Activated T-helper 2 cell treated with anti-CD3 and anti-CD28 coated beads, Interferon-gamma antibody, Interleukin-2, Interleukin-4, amounts not matched to agents 10 μg/mL and 5 μg/mL and 100 μg/mL, durations not matched to agents 14 hours and 24 hours and 36 hours (primary cell): ENCODE measurements at regions not wholly inside any gene's neighbourhood (a gene's known extent, or its start where the extent isn't known, plus 50 kb on each side); places are given as distances from the start of the nearest gene placed in this dataset.
A peak's percentile ranks its signal among the peaks of the same experiment; 100 is the strongest.

ENCODE experiments used
- DNase-seq: peaks from one replicate; pipeline ENCODE4 v3.0.0; 2021; ENCODE audit warnings: low spot score
- H3K27ac Mint-ChIP-seq: one replicate; pipeline ENCODE4 v1.8.0; 2021; ENCODE audit warnings: mixed read lengths
- H3K27me3 Mint-ChIP-seq: one replicate; pipeline ENCODE4 v1.8.0; 2021; ENCODE audit warnings: low read depth, mixed read lengths
- H3K36me3 Mint-ChIP-seq: one replicate; pipeline ENCODE4 v1.8.0; 2021; ENCODE audit warnings: low read depth, mixed read lengths
- H3K4me1 Mint-ChIP-seq: one replicate; pipeline ENCODE4 v1.8.0; 2021; ENCODE audit warnings: low read depth, mixed read lengths
- H3K4me3 Mint-ChIP-seq: one replicate; pipeline ENCODE4 v1.8.0; 2021; ENCODE audit warnings: low read depth, mild to moderate bottlenecking, moderate library complexity, mixed read lengths
- H3K9me3 Mint-ChIP-seq: one replicate; pipeline ENCODE4 v1.8.0; 2021; ENCODE audit warnings: mixed read lengths
- intact Hi-C: fragments of 100-400 bp; cut with micrococcal nuclease; formaldehyde crosslinking; loops from one replicate; pipeline ENCODE4 v1.15.1; 2023

DNA sequence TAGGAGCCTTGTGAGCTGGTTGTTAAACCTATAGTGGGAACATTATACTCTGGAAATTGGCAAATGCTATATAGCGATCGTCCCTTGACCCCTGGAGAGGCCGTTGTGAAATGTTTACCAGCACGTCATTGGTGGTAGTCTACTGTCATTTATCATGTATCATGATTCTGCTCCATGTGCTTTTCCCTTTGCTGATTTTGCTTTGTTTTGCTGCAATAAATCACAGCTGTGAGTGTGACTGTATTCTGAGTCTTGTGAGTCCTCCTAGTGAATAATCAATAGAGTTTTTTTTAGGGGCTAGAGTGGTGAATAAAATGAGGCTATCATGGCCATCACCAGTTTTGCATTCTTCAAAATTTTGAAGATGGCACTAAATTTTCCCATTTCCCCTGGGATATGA, 189.1 kb downstream of the HRH4 start:
- intact Hi-C loops, result no loop called here
- Mint-ChIP-seq H3K4me3 (no peak overlapping the region), H3K4me1 (no peaks in the 10 kb centered on the region), H3K27me3 (peaks cover 16% of the 10 kb centered on the region), H3K9me3 (no peaks in the 10 kb centered on the region), H3K36me3 (no peaks in the 10 kb centered on the region), H3K27ac (no peak overlapping the region)
- no peak for DNase-seq

DNA sequence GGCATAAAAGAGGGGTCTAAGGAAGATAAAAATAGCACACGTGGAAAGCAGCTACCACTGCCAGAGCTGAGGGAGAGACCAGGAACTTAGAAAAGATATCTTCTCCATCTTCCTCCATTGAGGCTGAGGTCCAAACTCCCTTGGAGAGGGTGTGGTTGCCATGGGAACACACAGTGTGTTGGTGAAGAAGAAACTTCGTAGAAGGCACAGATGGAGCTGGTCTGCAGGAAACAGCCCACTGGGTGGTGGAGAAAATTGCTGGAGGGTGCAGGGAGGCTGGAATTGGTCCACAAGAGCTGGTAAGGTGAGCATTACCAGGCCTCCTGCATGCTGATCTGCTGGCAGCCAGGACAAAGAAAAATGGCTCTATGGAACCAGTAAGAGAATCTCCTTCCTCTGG, 191.0 kb downstream of the HRH4 start:
- H3K9me3 Mint-ChIP-seq, result no peaks in the 10 kb centered on the region
- no peak overlapping the region for H3K27ac Mint-ChIP-seq
- H3K4me1 Mint-ChIP-seq, result no peaks in the 10 kb centered on the region
- H3K4me3 Mint-ChIP-seq, result no peak overlapping the region
- intact Hi-C loops, result no loop called here
- H3K27me3 Mint-ChIP-seq, result peaks cover 9% of the 10 kb centered on the region
- no peaks in the 10 kb centered on the region for H3K36me3 Mint-ChIP-seq
- no peak for DNase-seq

DNA sequence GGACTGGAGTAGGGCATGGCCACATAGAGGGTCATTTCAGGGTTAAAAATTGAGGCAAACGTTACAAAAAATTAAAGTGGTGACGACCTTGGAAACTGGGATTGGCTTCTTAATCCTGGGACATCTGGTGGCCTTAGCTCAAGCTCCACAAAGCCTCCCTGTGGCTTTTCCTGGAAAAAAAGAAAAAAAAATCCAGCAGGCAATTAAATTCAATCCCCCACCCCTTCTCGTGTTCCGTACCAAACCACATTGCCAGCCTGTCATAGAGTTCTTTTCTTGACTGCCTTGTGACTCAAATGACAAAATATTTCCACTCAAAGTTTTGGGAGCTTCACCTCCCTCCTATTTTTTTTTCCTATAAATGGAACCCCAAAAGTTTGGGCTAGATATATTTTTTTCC, 195.6 kb downstream of the HRH4 start:
- Mint-ChIP-seq H3K27ac (no peak overlapping the region), H3K27me3 (peaks cover 2% of the 10 kb centered on the region), H3K9me3 (no peaks in the 10 kb centered on the region), H3K36me3 (no peaks in the 10 kb centered on the region), H3K4me1 (peaks cover 11% of the 10 kb centered on the region), H3K4me3 (no peak overlapping the region)
- no peak for DNase-seq
- intact Hi-C loops, result no loop called here

DNA sequence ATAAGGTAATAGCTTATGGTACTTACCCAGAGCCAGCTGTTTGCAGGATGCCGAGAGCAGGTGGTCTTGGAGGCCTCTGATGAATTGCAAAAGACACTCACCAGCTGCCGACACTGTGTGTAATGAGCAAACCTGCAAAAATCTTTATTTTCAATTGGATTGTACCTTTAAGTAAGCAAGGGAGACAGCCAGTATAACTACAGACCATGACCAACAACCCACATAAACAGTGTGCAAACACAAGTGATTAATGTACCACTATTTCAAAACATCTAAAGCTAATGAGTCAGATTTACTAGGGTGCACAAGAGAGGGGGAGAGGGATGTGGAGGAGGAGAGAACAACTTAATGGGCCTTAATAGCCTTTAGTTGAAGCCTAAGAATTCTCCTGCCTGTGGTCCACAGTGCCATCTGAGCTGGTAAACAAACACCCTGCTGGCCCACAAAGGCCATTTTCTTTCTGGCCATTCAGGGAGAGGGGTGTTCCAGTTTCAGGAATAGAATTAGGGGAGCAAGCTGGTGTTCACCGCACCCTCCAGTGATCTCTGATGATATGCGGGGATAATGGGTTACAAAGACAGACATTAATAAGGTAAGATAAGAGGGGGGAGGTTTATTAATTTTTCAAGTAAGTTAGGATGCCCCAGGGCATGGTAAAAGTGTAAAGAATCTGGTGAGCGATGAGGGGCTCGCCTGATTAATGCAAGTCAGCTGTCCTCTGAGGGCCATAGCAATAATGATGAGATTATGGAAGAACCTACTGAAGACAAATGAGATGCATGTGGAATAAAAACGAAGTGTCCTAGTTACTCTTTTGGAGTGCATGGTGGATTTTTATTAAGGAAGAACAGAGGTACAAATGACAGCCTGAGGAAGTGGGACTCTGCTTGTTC, 196.4 kb downstream of the HRH4 start:
- Mint-ChIP-seq H3K4me1 (peaks cover 12% of the 10 kb centered on the region), H3K36me3 (no peaks in the 10 kb centered on the region), H3K27me3 (peaks cover 2% of the 10 kb centered on the region), H3K4me3 (no peak overlapping the region), H3K27ac (no peak overlapping the region), H3K9me3 (no peaks in the 10 kb centered on the region)
- DNase-seq, result no peak
- intact Hi-C loops, result no loop called here

DNA sequence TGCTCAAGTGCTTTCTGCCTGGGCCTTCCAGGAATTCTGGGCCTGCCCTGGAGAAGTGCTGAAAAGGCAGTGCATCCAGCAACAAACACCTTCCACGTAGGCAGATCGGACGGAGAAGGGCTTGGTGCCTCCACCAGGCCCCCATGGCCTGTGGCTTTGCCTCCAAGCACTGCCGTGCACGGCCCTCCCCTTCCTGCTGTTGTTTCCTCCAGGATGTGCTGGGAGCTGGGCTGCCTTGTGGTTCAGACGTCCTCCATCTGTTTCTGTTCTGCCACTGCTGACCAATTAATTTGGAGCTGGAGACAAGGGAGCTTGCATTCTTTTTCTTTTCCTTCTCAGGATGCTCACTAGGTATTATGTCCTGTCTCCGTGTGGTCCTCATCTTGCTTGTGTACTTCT, 197.0 kb downstream of the HRH4 start:
- no peak for DNase-seq
- Mint-ChIP-seq H3K4me3 (no peak overlapping the region), H3K36me3 (no peaks in the 10 kb centered on the region), H3K27ac (no peak overlapping the region), H3K4me1 (peaks cover 12% of the 10 kb centered on the region), H3K27me3 (peaks cover 4% of the 10 kb centered on the region), H3K9me3 (no peaks in the 10 kb centered on the region)
- intact Hi-C loops, result no loop called here

DNA sequence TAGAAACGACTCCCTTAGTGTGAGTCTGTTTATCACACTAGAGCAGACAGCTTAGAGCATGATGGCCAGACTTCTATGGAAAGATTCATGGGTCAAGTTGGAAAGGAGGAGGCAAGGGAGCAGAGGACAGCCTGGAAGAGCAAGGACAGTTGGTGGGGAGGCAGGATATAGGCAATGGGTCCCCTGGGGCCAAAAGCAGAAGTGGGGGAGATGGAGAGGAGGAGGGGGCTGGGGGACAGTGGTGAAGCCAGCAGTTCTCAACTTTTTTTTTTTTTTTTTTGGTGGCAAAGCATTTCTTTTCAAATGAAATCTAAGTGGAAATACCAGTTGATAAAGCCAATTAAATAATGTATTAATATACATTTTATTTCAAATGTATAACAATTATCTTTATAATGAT, 197.9 kb downstream of the HRH4 start:
- Mint-ChIP-seq H3K27me3 (peaks cover 8% of the 10 kb centered on the region), H3K4me3 (no peak overlapping the region), H3K4me1 (peaks cover 14% of the 10 kb centered on the region), H3K36me3 (no peaks in the 10 kb centered on the region), H3K27ac (no peak overlapping the region), H3K9me3 (no peaks in the 10 kb centered on the region)
- intact Hi-C loops, result no loop called here
- DNase-seq, result no peak

DNA sequence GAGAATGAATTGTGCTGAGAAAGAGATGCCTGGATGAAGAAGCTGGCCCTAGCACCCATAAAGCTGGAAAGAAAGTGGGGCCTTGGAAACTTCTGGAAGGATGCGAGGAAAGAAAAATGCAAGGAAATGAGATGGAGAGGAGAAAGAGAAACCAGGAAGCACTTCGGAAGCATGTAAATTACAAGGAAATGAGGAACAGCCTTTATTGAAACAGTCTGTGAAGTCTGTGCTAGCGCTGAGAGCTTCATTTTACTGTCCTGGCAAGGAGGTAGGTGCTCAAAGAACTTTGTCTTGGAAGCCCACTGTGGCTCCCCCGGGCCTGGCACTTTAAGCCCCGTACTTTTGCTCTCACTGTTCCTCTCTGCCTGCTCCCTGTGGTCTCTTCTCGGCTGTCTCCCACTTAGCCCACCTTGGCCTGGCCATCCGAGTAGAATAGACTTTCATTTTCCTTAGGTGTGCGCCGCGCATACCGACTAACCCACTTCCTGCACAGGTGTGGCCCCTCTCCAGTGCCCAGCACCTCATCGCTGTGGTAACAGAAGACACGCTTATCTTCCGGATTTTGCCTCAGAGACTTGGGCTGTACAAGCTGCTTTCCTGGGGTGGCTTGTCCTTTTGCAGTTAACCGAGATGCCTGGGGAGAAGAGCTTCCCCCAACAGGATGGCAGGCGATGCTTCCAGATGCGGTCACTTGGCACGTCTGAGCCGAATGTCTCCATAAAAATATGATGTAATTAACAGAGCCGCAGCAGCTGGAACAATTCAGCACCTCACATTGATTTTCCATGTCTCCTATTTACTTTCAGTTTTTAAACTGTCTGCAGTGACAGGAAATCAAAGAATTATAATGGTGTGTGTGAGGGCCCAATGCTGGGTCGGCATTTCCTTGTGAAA, 199.6 kb downstream of the HRH4 start:
- Mint-ChIP-seq H3K36me3 (no peaks in the 10 kb centered on the region), H3K27me3 (peaks cover 11% of the 10 kb centered on the region), H3K4me3 (peak overlapping the region; percentile 65), H3K4me1 (peaks cover 14% of the 10 kb centered on the region), H3K9me3 (no peaks in the 10 kb centered on the region), H3K27ac (no peak overlapping the region)
- intact Hi-C loops, result loop anchor here (2.0 kb wide), 1 partner anchor 15 kb away; no protein-coding TSS in a partner anchor
- peak; percentile 19 for DNase-seq

DNA sequence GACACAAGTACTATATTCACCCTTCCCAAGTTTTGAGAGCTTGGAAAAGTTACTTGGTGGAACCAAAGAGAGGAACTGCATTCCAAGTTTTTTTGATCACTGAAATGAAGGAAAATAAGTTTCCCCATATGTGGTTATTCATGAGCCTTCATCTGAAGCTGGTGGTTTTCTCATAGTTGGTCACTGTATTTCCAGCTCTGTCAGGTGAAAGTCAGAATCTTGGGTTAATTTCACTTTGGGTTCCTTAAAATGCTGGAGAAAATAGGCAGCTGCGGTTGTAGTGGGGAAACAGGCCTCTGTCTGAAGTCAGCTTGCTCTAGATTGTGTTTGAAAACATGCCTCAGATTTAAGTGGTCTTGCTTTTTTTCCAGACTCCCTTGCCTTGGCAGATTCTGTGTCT, 200.5 kb downstream of the HRH4 start:
- H3K36me3 Mint-ChIP-seq, result no peaks in the 10 kb centered on the region
- intact Hi-C loops, result loop anchor here (2.0 kb wide), 1 partner anchor 14 kb away; no protein-coding TSS in a partner anchor
- no peak overlapping the region for H3K4me3 Mint-ChIP-seq
- H3K27me3 Mint-ChIP-seq, result peaks cover 11% of the 10 kb centered on the region
- H3K27ac Mint-ChIP-seq, result no peak overlapping the region
- H3K9me3 Mint-ChIP-seq, result no peaks in the 10 kb centered on the region
- no peak for DNase-seq
- H3K4me1 Mint-ChIP-seq, result peaks cover 14% of the 10 kb centered on the region

DNA sequence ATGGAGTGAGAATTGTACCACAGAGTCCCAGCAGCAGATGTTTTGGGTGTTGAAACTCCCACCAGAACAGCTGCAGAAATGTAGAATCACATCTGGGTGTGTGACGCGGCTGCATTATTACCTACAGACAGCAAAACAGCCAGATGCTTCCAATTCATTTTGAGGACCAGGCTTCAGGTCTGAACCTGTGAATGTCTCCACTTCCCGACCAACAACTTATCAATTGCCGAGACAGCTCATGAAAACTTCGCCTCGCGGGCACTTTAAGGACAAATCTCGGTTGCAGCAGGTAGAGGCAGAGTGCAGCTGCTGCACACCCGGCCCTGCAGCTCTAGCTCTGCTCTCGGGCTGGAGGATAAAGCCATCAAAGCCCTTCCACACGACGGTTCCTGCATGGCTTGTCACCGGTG, 202.0 kb downstream of the HRH4 start:
- Mint-ChIP-seq H3K27me3 (peaks cover 14% of the 10 kb centered on the region), H3K4me1 (peaks cover 14% of the 10 kb centered on the region), H3K4me3 (no peak overlapping the region), H3K36me3 (no peaks in the 10 kb centered on the region), H3K9me3 (no peaks in the 10 kb centered on the region), H3K27ac (no peak overlapping the region)
- intact Hi-C loops, result no loop called here
- no peak for DNase-seq

DNA sequence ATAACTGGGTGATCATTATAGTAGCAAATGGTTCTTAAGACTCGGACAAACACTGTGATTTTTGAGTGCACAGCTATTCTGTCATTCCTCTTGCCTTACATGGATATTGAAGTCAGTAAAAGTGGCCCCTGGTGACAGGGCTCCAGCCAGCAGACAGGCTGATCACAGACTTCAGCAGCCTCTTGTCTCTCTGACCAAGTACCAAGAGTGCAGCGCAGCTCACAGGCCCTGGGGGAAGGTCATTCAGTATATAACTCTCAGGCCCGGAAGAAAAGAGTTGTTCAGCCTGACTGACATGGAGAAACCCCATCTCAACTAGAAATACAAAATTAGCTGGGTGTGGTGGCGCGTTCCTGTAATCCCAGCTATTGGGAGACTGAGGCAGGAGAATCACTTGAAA, 202.6 kb downstream of the HRH4 start:
- Mint-ChIP-seq H3K9me3 (no peaks in the 10 kb centered on the region), H3K4me3 (no peak overlapping the region), H3K27me3 (peaks cover 14% of the 10 kb centered on the region), H3K36me3 (no peaks in the 10 kb centered on the region), H3K4me1 (peaks cover 14% of the 10 kb centered on the region), H3K27ac (no peak overlapping the region)
- DNase-seq, result no peak
- intact Hi-C loops, result no loop called here

DNA sequence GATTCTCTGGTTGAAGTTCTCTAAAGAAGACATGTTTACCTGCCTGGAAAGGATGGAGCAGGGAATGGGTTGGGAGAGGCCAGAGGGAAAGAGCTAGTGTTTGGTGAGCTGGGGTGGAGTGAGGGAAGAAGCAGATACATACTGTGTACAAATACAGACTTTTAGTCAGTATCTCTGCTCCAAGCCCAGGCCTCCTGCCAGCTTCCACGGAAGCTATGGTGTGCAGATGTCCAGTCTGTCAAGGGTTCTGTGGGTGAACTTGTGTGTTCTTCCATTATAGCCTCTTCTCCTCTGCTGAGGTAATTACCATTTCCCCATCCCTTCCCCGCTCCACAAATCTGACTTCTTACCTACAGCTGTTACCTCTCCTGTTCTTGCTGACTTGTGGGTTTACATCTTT, 208.6 kb downstream of the HRH4 start:
- H3K27me3 Mint-ChIP-seq, result peaks cover 6% of the 10 kb centered on the region
- no peaks in the 10 kb centered on the region for H3K9me3 Mint-ChIP-seq
- peaks cover 13% of the 10 kb centered on the region for H3K4me1 Mint-ChIP-seq
- H3K4me3 Mint-ChIP-seq, result no peak overlapping the region
- H3K36me3 Mint-ChIP-seq, result no peaks in the 10 kb centered on the region
- no peak for DNase-seq
- H3K27ac Mint-ChIP-seq, result no peak overlapping the region
- intact Hi-C loops, result no loop called here

DNA sequence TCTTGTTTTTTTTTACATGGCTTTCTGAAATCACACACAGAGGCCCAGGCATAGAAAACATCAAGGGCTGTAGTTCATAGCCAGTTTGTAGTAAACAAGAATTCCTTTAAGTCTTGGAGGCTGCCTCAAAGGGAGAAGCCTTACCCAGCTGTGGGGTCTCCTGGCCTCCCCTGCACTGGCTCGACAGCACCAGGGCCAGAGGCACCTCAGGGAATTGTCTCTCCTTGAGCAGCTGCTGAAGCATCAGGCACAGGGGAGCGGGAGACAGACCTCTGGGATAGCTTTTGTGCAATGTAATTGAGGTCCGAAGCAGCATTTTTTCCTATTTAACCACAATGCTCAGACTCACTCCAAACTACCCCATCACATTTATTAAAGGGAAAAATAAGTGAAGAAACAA, 209.1 kb downstream of the HRH4 start:
- Mint-ChIP-seq H3K4me3 (no peak overlapping the region), H3K4me1 (peaks cover 18% of the 10 kb centered on the region), H3K27me3 (peaks cover 3% of the 10 kb centered on the region), H3K9me3 (no peaks in the 10 kb centered on the region), H3K36me3 (no peaks in the 10 kb centered on the region), H3K27ac (no peak overlapping the region)
- no peak for DNase-seq
- intact Hi-C loops, result no loop called here
